H1 (cell line): ENCODE measurements at regions not wholly inside any gene's neighbourhood (a gene's known extent, or its start where the extent isn't known, plus 50 kb on each side); places are given as distances from the start of the nearest gene placed in this dataset.

ENCODE experiments used
- ATF2 ChIP-seq: IDR thresholded peaks from 2 replicates; pipeline ENCODE4 v1.6.1; 2012; ENCODE audit warnings: low read length, inconsistent platforms

- TF ChIP-seq ATF2, result no peak
Observed at GRCh38 chr5:165334201-165334600, 1828.8 kb downstream of the MAT2B start (continued).
